ENCODE measurements at regions not wholly inside any gene's neighbourhood (a gene's known extent, or its start where the extent isn't known, plus 50 kb on each side); places are given as distances from the start of the nearest gene placed in this dataset.

- no peak for TF ChIP-seq ESRRA (IDR thresholded peaks at IDR 0.05; ENCODE audit: low read length)
- no peak for TF ChIP-seq RUNX3 (IDR thresholded peaks at IDR 0.05; ENCODE audit: low read length)
- no peak for TF ChIP-seq EP300 (IDR thresholded peaks at IDR 0.05; ENCODE audit: borderline replicate concordance in 1 of 2, control insufficient read depth in 1 of 2, low read depth in 2 of 2, low read length in 2 of 2)
- TF ChIP-seq, protein P1, sequence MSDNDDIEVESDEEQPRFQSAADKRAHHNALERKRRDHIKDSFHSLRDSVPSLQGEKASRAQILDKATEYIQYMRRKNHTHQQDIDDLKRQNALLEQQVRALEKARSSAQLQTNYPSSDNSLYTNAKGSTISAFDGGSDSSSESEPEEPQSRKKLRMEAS (IDR thresholded peaks at IDR 0.05; ENCODE audit: low read depth, low read length), result no peak
- TF ChIP-seq RB1 (IDR thresholded peaks at IDR 0.05; ENCODE audit: borderline replicate concordance), result no peak
- TF ChIP-seq, protein P2, sequence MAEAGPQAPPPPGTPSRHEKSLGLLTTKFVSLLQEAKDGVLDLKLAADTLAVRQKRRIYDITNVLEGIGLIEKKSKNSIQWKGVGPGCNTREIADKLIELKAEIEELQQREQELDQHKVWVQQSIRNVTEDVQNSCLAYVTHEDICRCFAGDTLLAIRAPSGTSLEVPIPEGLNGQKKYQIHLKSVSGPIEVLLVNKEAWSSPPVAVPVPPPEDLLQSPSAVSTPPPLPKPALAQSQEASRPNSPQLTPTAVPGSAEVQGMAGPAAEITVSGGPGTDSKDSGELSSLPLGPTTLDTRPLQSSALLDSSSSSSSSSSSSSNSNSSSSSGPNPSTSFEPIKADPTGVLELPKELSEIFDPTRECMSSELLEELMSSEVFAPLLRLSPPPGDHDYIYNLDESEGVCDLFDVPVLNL (IDR thresholded peaks at IDR 0.05; ENCODE audit: low read depth, low read length), result no peak
- TF ChIP-seq EZH2 (IDR thresholded peaks at IDR 0.05; ENCODE audit: borderline replicate concordance, control insufficient read depth, low read depth, low read length), result no peak
- no peak for TF ChIP-seq SREBF1 (IDR thresholded peaks at IDR 0.05; ENCODE audit: low read length)
- no peak for TF ChIP-seq SIN3A (IDR thresholded peaks at IDR 0.05; ENCODE audit: low read depth, low read length)
- TF ChIP-seq POLR2A (IDR thresholded peaks at IDR 0.05; ENCODE audit: low read depth, low read length), result no peak
- no peak for TF ChIP-seq POLR2AphosphoS5 (IDR thresholded peaks at IDR 0.05; ENCODE audit: low read length)
Measured at GRCh38 chr2:189348369-189348768, 92.9 kb upstream of the WDR75 start.

All from GM12878 (cell line).